ENCODE measurements at regions not wholly inside any gene's neighbourhood (a gene's known extent, or its start where the extent isn't known, plus 50 kb on each side); places are given as distances from the start of the nearest gene placed in this dataset.

- no peaks in the 10 kb centered on the region for H3K36me3 ChIP-seq
Observed at GRCh38 chr14:103186909-103187586, 63.8 kb downstream of the TNFAIP2 start.

GRCh38 chr14:103187911-103188310 lies 64.7 kb downstream of the TNFAIP2 start:
- Histone ChIP-seq H3K36me3 (no peaks in the 10 kb centered on the region), H3K9me3 (no peaks in the 10 kb centered on the region), H3K4me1 (peaks cover 8% of the 10 kb centered on the region), H3K27me3 (peaks cover 30% of the 10 kb centered on the region), H3K27ac (no peak overlapping the region), H3K4me3 (no peak overlapping the region)
- DNase-seq, result no peak
- no peak for TF ChIP-seq CTCF (IDR thresholded peaks at IDR 0.05)
- ATAC-seq, result no peak
- intact Hi-C loops (cut with DNase I), result loop anchor here (5.0 to 10.0 kb wide), 2 partner anchors 83 to 104 kb away; no protein-coding TSS in a partner anchor

More at GRCh38 chr14:103186909-103187586, 63.8 kb downstream of the TNFAIP2 start:
- no peak overlapping the region for H3K4me3 ChIP-seq
- TF ChIP-seq CTCF (IDR thresholded peaks at IDR 0.05), result no peak
- peaks cover 8% of the 10 kb centered on the region for H3K4me1 ChIP-seq
- intact Hi-C loops (cut with DNase I), result loop anchor here (5.0 to 10.0 kb wide), 2 partner anchors 82 to 105 kb away; no protein-coding TSS in a partner anchor
- peak; percentile 52 for DNase-seq
- no peaks in the 10 kb centered on the region for H3K9me3 ChIP-seq
- H3K27ac ChIP-seq, result no peak overlapping the region
- peaks cover 30% of the 10 kb centered on the region for H3K27me3 ChIP-seq
- ATAC-seq, result no peak

DNA sequence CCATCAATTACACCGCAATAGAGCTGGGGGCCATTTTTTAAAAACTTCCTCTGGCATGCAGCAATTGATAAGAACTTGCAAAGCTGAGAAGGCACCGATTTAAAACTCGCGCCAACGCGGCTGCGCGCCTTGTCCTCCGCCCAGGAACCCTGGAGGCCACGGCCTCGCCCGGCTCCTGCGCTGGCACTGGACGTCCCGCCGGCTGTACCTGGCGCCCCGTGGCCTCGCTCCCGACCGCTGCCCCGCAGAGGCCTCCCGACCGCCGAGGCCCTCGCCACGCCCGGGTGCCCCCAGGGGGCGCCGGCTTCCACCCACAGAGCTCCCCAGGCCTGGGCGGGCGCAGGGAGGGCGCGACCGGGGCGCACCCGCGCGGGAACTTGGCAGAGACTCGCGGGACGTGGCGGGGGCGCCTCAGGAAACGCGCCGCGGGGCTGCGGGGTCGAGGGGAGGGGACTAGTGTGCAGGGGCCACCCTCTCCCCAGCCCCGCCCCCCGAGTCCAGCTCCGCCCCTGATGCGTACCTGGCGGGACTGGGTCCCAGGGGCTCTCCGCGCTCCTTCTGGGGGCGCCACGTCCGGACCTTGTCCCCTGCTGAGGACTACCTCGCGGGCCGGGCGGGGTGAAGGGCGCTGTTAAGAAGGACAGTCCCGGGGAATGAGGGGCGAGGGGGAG lies 65.7 kb downstream of the TNFAIP2 start:
- DNase-seq (peak; percentile 67), ATAC-seq (peak; percentile 81)
- H3K9me3 ChIP-seq, result no peaks in the 10 kb centered on the region
- peak overlapping the region; percentile 32 for H3K4me3 ChIP-seq
- H3K4me1 ChIP-seq, result peaks cover 9% of the 10 kb centered on the region
- TF ChIP-seq CTCF (IDR thresholded peaks at IDR 0.05), result peak; percentile 47
- peaks cover 30% of the 10 kb centered on the region for H3K27me3 ChIP-seq
- no peak overlapping the region for H3K27ac ChIP-seq
- intact Hi-C loops (cut with DNase I), result loop anchor here (5.0 to 10.0 kb wide), 2 partner anchors 84 to 103 kb away; no protein-coding TSS in a partner anchor
- H3K36me3 ChIP-seq, result no peaks in the 10 kb centered on the region

GRCh38 chr14:103189481-103190470 lies 66.5 kb downstream of the TNFAIP2 start:
- intact Hi-C loops (cut with DNase I), result loop anchor here (5.0 to 10.0 kb wide), 2 partner anchors 85 to 103 kb away; no protein-coding TSS in a partner anchor
- ATAC-seq (no peak), DNase-seq (no peak)
- H3K4me1 ChIP-seq, result peaks cover 11% of the 10 kb centered on the region
- TF ChIP-seq CTCF (IDR thresholded peaks at IDR 0.05), result no peak
- no peaks in the 10 kb centered on the region for H3K36me3 ChIP-seq
- H3K9me3 ChIP-seq, result no peaks in the 10 kb centered on the region
- peaks cover 30% of the 10 kb centered on the region for H3K27me3 ChIP-seq
- no peak overlapping the region for H3K27ac ChIP-seq
- H3K4me3 ChIP-seq, result peak overlapping the region; percentile 32

DNA sequence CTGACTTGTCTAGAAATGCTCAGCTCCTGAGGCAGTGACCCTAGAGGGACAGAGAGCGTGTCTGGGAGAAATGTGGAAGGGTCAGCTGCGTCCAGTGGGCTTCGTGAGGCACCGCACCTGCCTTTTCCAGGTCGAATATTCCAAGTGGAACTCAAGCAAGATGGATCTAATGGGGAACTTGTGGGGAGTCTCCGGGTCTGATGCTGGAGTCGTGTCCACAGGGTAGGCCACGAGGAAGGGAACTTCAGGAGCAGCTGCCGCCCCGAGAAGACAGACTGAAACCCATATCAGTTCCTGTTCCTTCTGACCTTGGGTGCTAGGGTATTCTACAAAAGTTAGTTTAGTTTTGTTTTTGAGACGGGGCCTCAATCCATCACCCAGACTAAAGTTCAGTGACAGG lies 67.5 kb downstream of the TNFAIP2 start:
- no peak for DNase-seq
- intact Hi-C loops (cut with DNase I), result no loop called here
- Histone ChIP-seq H3K36me3 (no peaks in the 10 kb centered on the region), H3K4me3 (no peak overlapping the region), H3K27me3 (peaks cover 30% of the 10 kb centered on the region), H3K4me1 (peaks cover 11% of the 10 kb centered on the region), H3K27ac (no peak overlapping the region), H3K9me3 (no peaks in the 10 kb centered on the region)
- no peak for TF ChIP-seq CTCF (IDR thresholded peaks at IDR 0.05)
- ATAC-seq, result no peak

All from upper lobe of right lung (tissue), 1 donor.